ENCODE measurements at regions not wholly inside any gene's neighbourhood (a gene's known extent, or its start where the extent isn't known, plus 50 kb on each side); places are given as distances from the start of the nearest gene placed in this dataset.
"Not testable (repeated sequence)": the region's sequence is repeated elsewhere in the genome, so short reads cannot be mapped to it uniquely, and the experiment has no call there.

- no peak for DNase-seq
These were observed 57.7 kb upstream of the AADACL2 start for GRCh38 chr3:151675858-151676615.

- no peak for DNase-seq
These were observed 59.8 kb upstream of the AADACL2 start for GRCh38 chr3:151673974-151674373.

- not testable (repeated sequence) for DNase-seq
These were observed 66.0 kb upstream of the AADACL2 start for GRCh38 chr3:151667762-151668161.

GRCh38 chr3:151660885-151661284 is 72.8 kb upstream of the AADACL2 start:
- no peak for DNase-seq

GRCh38 chr3:151644986-151645385 is 88.7 kb upstream of the AADACL2 start:
- no peak for DNase-seq

- no peak for DNase-seq
These were observed 89.6 kb upstream of the AADACL2 start for GRCh38 chr3:151644020-151644620.

GRCh38 chr3:151639418-151639740 is 94.3 kb upstream of the AADACL2 start:
- no peak for DNase-seq

- DNase-seq: no peak
These were observed 94.9 kb upstream of the AADACL2 start for GRCh38 chr3:151638555-151639417.

- peak; percentile 61 for DNase-seq
These were observed 97.8 kb upstream of the AADACL2 start for GRCh38 chr3:151635905-151636304.

- DNase-seq: no peak
These were observed 101.8 kb upstream of the AADACL2 start for GRCh38 chr3:151631946-151632345.

- no peak for DNase-seq
These were observed 102.7 kb upstream of the AADACL2 start for GRCh38 chr3:151630938-151631441.

GRCh38 chr3:151630035-151630434 is 103.7 kb upstream of the AADACL2 start:
- DNase-seq: no peak

- no peak for DNase-seq
These were observed 108.1 kb upstream of the AADACL2 start for GRCh38 chr3:151625586-151625985.

- no peak for DNase-seq
These were observed 108.6 kb upstream of the AADACL2 start for GRCh38 chr3:151625086-151625485.

- DNase-seq: no peak
These were observed 113.7 kb upstream of the AADACL2 start for GRCh38 chr3:151620071-151620470.

GRCh38 chr3:151615464-151615863 is 118.3 kb upstream of the AADACL2 start:
- DNase-seq: no peak

- no peak for DNase-seq
These were observed 121.6 kb upstream of the AADACL2 start for GRCh38 chr3:151612115-151612514.

- DNase-seq: no peak
These were observed 122.3 kb upstream of the AADACL2 start for GRCh38 chr3:151611419-151611818.

- no peak for DNase-seq
These were observed 124.2 kb upstream of the AADACL2 start for GRCh38 chr3:151609491-151609890.

GRCh38 chr3:151604891-151605290 is 128.8 kb upstream of the AADACL2 start:
- DNase-seq: no peak

- DNase-seq: no peak
These were observed 132.9 kb upstream of the AADACL2 start for GRCh38 chr3:151600783-151601182.

- DNase-seq: no peak
These were observed 134.5 kb upstream of the AADACL2 start for GRCh38 chr3:151599103-151599672.

- no peak for DNase-seq
These were observed 136.1 kb upstream of the IGSF10 start for GRCh38 chr3:151596940-151597339.

Measured in COR-L47 (cell line).